ENCODE measurements at regions not wholly inside any gene's neighbourhood (a gene's known extent, or its start where the extent isn't known, plus 50 kb on each side); places are given as distances from the start of the nearest gene placed in this dataset.

DNA sequence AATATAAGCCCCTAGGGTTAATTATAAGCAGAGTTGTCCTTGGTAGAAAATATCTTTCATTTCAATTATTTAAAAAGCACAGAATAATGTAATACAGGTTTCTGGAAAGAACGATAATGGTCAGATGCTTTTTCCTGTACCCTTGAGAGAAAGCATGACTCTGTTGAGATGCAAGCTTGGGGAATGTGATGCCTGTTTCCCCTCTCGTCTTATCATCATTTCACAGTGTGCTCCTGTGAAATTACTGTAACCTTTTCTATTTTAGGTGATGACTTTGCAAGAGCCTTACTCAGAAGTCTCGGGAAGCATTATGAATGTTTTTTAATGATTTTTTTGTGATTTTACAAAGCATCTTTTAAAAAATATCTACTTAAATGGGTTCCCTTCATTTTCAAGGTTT lies 243.0 kb downstream of the POLR1F start:
- DNase-seq (ENCODE audit: low spot score in 2 of 2, unreplicated experiment in 2 of 2) = no peak

DNA sequence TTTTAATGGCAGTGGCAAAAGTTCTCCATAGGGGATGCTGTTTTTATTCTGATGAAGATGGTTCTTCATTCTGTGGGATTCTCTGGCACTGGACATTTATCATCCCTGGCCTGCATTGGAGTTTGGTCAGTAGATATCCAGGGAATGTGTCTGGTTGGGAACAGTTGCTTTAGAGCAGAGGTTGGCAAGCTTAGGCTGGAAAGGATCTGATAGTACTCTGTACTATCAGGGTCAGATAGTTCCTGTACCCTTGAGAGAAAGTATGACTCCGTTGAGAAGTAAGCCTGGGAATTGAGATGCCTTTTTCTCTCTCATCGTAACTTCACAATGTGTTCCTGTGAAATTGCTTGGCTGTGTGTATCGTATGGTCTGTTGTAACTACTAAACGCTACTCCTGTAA lies 244.1 kb downstream of the POLR1F start:
- H3K27me3 Mint-ChIP-seq (ENCODE audit: low read depth) = no peaks in the 10 kb centered on the region
- H3K36me3 Mint-ChIP-seq = no peaks in the 10 kb centered on the region
- H3K27ac Mint-ChIP-seq = no peak overlapping the region
- no peak for DNase-seq (ENCODE audit: low spot score in 2 of 2, unreplicated experiment in 2 of 2)
- TF ChIP-seq CTCF (IDR thresholded peaks at IDR 0.05; ENCODE audit: unreplicated experiment) = no peak
- no peaks in the 10 kb centered on the region for H3K9me3 Mint-ChIP-seq
- peaks cover 6% of the 10 kb centered on the region for H3K4me1 Mint-ChIP-seq
- no peak overlapping the region for H3K4me3 Mint-ChIP-seq

More for the DNA sequence above, 243.0 kb downstream of the POLR1F start:
- Mint-ChIP-seq H3K27ac (no peak overlapping the region), H3K4me3 (no peak overlapping the region), H3K27me3 (ENCODE audit: low read depth) (no peaks in the 10 kb centered on the region), H3K4me1 (peaks cover 9% of the 10 kb centered on the region), H3K9me3 (no peaks in the 10 kb centered on the region), H3K36me3 (no peaks in the 10 kb centered on the region)
- TF ChIP-seq CTCF (IDR thresholded peaks at IDR 0.05; ENCODE audit: unreplicated experiment) = no peak

DNA sequence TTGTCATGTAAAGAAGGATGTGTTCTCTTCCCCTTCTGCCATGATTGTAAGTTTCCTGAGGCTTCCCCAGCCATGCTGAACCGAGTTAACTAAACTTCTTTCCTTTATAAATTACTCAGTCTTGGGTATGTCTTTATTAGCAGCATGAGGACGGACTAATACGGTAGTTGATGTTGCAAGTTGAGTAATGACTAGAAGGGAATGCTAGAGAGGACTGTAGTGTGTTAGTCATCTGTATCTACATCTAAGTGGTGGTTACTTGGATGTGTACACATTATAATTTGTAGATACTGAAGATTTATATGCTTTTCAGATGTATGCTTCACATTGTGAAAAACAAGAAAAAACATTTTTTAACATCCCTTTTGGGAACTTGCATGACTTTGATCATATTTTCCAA lies 244.6 kb downstream of the POLR1F start:
- no peak for TF ChIP-seq CTCF (IDR thresholded peaks at IDR 0.05; ENCODE audit: unreplicated experiment)
- peaks cover 6% of the 10 kb centered on the region for H3K4me1 Mint-ChIP-seq
- H3K27ac Mint-ChIP-seq = no peak overlapping the region
- no peak for DNase-seq (ENCODE audit: low spot score in 2 of 2, unreplicated experiment in 2 of 2)
- H3K27me3 Mint-ChIP-seq (ENCODE audit: low read depth) = no peaks in the 10 kb centered on the region
- no peak overlapping the region for H3K4me3 Mint-ChIP-seq
- H3K9me3 Mint-ChIP-seq = no peaks in the 10 kb centered on the region
- no peaks in the 10 kb centered on the region for H3K36me3 Mint-ChIP-seq

DNA sequence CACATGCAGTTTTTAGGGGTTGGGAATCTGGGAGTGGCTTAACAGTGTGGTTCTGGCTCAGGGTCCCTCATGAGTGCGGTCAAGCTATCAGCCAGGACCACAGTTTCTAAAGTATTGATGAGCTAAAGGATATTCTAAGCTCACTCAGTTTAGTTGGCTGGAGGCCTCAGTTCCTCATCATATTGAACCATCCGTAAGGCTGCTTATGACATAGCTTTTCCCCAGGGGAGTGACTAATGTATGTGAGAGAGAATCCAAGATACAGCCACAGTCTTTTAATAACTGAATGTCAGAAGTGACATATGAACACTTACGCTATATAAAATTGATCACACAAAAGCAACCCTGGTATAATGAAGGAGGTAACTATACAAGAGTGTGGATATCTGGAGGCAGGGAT lies 245.3 kb downstream of the POLR1F start:
- Mint-ChIP-seq H3K4me3 (no peak overlapping the region), H3K9me3 (no peaks in the 10 kb centered on the region), H3K4me1 (peaks cover 6% of the 10 kb centered on the region), H3K27me3 (ENCODE audit: low read depth) (no peaks in the 10 kb centered on the region), H3K36me3 (no peaks in the 10 kb centered on the region), H3K27ac (no peak overlapping the region)
- no peak for DNase-seq (ENCODE audit: low spot score in 2 of 2, unreplicated experiment in 2 of 2)
- no peak for TF ChIP-seq CTCF (IDR thresholded peaks at IDR 0.05; ENCODE audit: unreplicated experiment)

GRCh38 chr7:19455623-19456022 lies 253.2 kb downstream of the POLR1F start:
- no peak for TF ChIP-seq CTCF (IDR thresholded peaks at IDR 0.05; ENCODE audit: unreplicated experiment)
- peaks cover 3% of the 10 kb centered on the region for H3K36me3 Mint-ChIP-seq
- no peak overlapping the region for H3K4me3 Mint-ChIP-seq
- peaks cover 39% of the 10 kb centered on the region for H3K9me3 Mint-ChIP-seq
- H3K27ac Mint-ChIP-seq = no peak overlapping the region
- no peaks in the 10 kb centered on the region for H3K4me1 Mint-ChIP-seq
- no peaks in the 10 kb centered on the region for H3K27me3 Mint-ChIP-seq (ENCODE audit: low read depth)
- no peak for DNase-seq (ENCODE audit: low spot score in 2 of 2, unreplicated experiment in 2 of 2)

DNA sequence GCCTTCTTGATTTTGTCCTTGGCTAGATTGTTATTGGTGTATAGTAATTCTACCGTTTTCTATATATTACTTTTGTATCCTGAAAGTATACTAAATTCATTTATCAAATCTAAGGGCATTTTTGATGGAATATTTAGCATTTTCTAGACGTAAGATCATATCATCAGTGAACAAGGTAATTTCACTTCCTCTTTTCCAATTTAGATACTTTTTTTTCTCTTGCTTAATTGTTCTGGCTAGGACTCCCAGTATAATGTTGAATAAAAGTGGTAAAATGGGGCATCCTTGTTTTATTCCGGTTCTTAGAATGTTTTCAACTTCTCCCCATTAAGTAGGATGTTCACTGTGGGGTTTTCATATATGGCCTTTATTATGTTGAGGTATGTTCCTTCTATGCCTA lies 260.7 kb downstream of the POLR1F start:
- Mint-ChIP-seq H3K4me3 (no peak overlapping the region), H3K9me3 (peaks cover 40% of the 10 kb centered on the region), H3K27ac (no peak overlapping the region), H3K4me1 (no peaks in the 10 kb centered on the region), H3K36me3 (peaks cover 3% of the 10 kb centered on the region), H3K27me3 (ENCODE audit: low read depth) (peaks cover 8% of the 10 kb centered on the region)
- TF ChIP-seq CTCF (IDR thresholded peaks at IDR 0.05; ENCODE audit: unreplicated experiment) = no peak
- no peak for DNase-seq (ENCODE audit: low spot score in 2 of 2, unreplicated experiment in 2 of 2)

Data from mesothelial cell of epicardium (in vitro differentiated cells).